CD1c-positive myeloid dendritic cell (primary cell): ENCODE measurements at regions not wholly inside any gene's neighbourhood (a gene's known extent, or its start where the extent isn't known, plus 50 kb on each side); places are given as distances from the start of the nearest gene placed in this dataset.
"Not testable (repeated sequence)": the region's sequence is repeated elsewhere in the genome, so short reads cannot be mapped to it uniquely, and the experiment has no call there.

Experiments used
- DNase-seq: peaks from one replicate; pipeline ENCODE4 v3.0.0-alpha.2; 2016; ENCODE audit errors: extremely low spot score

GRCh38 chr10:65133652-65134051, 1612.5 kb downstream of the REEP3 start:
- no peak for DNase-seq

DNA sequence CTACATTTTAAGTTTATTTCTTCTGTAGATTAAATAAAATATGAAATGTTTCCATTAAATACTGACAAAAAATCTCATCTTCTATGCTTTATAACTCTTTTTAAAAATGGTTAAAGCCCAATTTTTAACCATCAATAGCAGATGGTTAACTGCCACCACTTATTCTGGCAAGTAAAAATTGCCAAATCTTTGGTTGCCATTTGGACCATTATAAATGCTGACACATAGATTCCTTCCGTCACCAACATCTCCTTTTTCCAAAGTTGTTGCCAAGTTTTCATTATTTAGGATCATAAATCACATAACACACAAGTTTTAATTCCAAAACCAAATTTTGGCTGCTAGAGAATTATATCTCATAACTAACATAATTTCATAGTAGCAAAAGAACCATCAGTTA, 1614.3 kb downstream of the REEP3 start:
- DNase-seq: no peak

- DNase-seq: no peak
Observed at GRCh38 chr10:65142641-65143435, 1621.6 kb downstream of the REEP3 start.

DNA sequence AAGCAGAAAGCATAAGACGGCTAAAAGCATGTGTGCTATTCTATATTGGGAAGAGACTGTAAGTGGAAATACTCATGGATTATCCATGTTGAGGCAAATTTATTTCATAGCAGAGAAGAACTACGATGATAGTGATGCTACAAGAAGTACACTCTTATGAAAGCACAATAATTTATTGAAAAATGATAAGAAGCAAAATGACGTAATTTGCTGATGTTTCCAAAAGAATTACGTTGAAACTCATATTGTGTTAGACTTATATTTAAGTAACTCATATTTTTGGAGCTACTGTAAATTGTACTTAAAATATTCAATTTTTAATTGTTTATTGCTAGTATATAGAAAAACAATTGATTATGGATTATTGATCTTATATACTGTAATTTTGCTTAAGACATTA, 1622.5 kb downstream of the REEP3 start:
- DNase-seq: no peak

GRCh38 chr10:65149878-65150277, 1628.7 kb downstream of the REEP3 start:
- DNase-seq: no peak

- no peak for DNase-seq
Observed at GRCh38 chr10:65166272-65166671, 1645.1 kb downstream of the REEP3 start.

GRCh38 chr10:65172249-65172648, 1651.0 kb downstream of the REEP3 start:
- DNase-seq: no peak

- DNase-seq: no peak
Observed at GRCh38 chr10:65176994-65177393, 1655.8 kb downstream of the REEP3 start.

- no peak for DNase-seq
Observed at GRCh38 chr10:65183236-65183635, 1662.0 kb downstream of the REEP3 start.

DNA sequence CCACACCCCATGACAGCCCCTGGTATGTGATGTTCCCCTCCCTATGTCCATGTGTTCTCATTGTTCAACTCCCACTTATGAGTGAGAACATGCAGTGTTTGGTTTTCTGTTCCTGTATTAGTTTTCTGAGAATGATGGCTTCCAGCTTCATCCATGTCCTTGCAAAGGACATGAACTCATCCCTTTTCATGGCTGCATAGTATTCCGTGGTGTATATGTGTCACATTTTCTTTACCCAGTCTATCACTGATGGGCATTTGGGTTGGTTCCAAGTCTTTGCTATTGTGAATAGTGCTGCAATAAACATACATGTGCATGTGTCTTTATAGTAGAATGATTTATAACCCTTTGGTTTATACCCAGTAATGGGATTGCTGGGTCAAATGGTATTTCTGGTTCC, 1665.5 kb downstream of the REEP3 start:
- DNase-seq: not testable (repeated sequence)

- DNase-seq: no peak
Observed at GRCh38 chr10:65194126-65194525, 1672.9 kb downstream of the REEP3 start.

- DNase-seq: no peak
Observed at GRCh38 chr10:65194555-65194954, 1673.4 kb downstream of the REEP3 start.

GRCh38 chr10:65196111-65196510, 1674.9 kb downstream of the REEP3 start:
- no peak for DNase-seq

DNA sequence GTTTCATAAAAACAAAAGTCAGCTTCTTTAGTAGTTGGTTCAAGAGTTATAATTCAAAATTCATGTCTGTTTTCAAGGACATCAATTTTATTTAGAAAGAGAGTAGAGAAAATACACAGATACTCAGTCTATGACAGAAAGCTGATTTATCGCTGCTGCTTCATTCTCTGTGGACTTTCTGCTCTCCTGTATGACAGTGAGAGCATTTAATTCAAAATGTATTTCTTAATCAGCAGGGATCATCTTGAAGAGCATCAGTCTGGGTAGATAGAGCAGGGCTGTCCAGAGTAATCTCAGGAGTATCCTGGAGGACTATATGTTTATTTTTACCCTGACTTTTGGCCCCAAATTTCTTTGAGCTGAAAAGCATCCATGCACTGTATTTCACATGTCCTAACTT, 1676.7 kb downstream of the REEP3 start:
- no peak for DNase-seq

- DNase-seq: no peak
Observed at GRCh38 chr10:65201491-65201890, 1680.3 kb downstream of the REEP3 start.

DNA sequence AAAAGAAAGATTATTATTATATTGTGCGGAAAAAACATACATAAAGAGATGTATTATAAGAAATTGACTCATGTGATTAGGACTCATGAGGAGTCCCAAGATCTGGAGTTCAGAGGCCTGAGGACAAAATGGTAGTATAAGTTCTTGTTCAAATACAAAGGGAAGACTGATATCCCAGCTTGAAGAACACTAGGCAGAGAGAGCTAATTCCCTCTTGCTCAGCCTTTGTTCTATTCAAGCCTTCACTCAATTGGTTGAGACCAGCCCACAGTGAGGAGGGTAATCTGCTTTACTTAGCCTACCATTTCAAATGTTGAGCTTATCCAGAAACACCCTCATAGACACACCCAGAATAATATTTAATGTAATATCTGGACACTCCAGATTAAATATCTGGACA, 1683.8 kb downstream of the REEP3 start:
- DNase-seq: no peak

DNA sequence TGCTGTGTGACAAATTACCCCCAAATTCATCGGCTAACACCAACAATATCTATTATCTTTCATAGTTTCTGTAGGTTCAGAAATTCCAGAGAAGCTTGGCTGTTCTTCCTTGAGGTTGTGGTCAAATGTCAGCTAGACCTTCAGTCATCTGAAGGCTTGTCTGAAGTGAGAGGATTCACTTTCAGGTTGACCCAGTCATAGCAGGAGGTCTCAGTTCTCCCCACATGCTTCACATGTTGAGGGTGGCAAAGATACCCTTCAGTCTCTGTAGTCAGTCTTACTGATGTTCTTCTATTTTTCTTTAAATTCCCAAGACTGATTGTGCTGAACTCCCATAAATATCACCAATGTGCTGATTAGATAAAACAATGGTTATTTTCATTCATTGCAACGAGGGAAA, 1692.0 kb downstream of the REEP3 start:
- DNase-seq: no peak

- DNase-seq: no peak
Observed at GRCh38 chr10:65219444-65219843, 1698.2 kb downstream of the REEP3 start.

GRCh38 chr10:65231148-65231547, 1694.7 kb upstream of the LRRTM3 start:
- DNase-seq: no peak

DNA sequence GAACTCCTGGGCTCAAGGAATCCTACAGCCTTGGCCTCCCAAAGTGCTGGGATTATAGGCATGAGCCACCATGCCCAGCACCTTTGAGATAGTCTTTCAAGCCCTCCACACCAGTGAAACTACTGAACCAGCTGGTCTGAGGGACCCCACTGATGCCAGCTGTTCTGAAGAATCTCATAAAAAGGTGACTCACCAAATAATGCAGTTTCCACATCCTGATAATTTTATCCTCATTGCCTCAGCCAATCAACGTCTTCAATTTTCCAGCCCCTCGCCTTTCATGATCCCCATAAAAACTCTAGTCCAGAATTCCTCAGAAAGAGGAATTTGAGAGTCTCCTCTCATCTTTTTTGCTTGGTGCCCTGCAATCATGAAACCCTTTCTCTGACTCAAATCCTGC, 1691.6 kb upstream of the LRRTM3 start:
- no peak for DNase-seq

DNA sequence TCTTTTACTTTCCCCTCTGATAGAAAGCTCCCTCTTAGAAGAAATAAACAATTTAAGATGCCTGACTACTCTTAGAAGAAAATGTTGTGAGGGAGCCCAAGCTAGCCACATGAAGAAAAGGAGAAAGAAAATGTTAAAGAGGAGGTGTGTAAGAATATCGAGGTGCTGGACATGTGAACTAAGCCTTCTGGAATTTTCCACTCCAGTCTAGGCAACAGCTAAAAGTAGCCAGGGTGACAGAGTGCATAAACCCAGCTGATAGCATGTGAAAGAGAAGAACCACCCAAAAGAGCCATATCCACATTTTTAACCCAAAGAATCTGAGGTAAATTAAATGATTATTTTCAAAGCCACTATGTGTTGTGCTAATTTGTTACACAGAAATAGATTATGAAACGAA, 1690.6 kb upstream of the LRRTM3 start:
- no peak for DNase-seq

DNA sequence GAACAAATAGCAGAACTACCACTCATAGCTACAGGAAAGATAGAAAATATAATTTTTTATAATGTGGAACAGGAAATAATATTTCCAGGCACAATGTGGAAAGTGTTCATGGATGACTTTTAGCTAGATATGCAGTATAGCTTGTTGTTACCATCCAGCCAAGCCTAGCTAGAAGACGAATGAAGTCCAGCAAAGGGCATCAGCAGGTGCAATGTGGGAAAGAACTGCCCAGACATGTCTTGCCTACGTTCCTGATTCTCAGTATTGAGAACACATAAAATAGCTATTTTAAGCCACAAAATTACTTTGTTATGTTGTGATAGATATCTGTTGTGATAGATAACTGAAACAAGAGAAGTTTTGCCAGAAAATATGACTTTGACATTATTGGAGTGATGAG, 1690.0 kb upstream of the LRRTM3 start:
- DNase-seq: no peak

DNA sequence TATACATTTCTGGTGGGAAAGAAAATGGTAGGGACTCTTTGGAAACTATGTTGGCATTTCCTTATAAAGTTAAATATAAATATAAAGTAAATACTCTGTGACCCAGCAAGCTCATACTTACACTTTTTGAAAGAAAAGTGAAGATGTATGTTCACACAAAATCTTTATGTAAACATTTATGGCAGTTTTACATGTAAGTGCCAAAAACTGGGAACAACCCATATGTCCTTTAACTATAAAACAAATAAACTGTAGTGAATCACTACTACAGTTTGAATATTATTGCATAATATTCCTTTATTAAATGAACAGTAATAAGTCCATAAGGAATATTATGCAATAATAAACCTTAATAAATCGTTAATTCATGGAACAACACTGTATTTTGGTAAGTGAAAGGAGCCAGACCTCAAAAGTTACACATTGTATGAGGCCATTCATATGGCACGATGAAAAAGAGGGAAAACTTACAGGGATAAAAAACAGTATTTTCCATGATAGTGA, 1660.3 kb upstream of the LRRTM3 start:
- no peak for DNase-seq

DNA sequence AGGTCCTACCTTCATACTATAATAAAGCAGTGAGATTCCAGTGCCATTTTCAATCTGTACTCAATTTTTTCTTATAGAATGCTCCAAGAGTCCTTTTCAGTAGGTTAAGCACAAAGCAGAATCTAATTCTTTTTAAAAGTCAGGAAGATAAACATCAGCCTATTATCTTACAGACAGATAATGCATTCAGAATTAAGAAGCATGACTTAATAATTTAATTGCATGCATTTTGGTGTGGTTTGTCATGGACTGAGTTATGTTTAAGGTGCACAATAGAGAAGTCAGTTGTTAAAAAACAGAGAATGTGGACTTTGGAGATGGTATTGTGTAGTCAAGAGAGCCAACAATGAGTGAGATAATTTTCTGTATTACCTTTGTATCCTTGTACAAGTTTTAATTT, 1656.3 kb upstream of the LRRTM3 start:
- DNase-seq: not testable (repeated sequence)
